SH-SY5Y (cell line): ENCODE measurements at regions not wholly inside any gene's neighbourhood (a gene's known extent, or its start where the extent isn't known, plus 50 kb on each side); places are given as distances from the start of the nearest gene placed in this dataset.

Source experiments
- GATA2 ChIP-seq: IDR thresholded peaks from 2 replicates; pipeline ENCODE4 v1.6.1; 2011; ENCODE audit warnings: mild to moderate bottlenecking, low read depth, low read length
- GATA3 ChIP-seq: IDR thresholded peaks from 2 replicates; pipeline ENCODE4 v1.6.1; 2011; ENCODE audit warnings: low read depth, mild to moderate bottlenecking, low read length, moderate library complexity

GRCh38 chr20:61042506-61043385 is 209.3 kb upstream of the CDH4 start:
- TF ChIP-seq GATA2 (no peak), GATA3 (no peak)
